GM12878 (cell line): ENCODE measurements at regions not wholly inside any gene's neighbourhood (a gene's known extent, or its start where the extent isn't known, plus 50 kb on each side); places are given as distances from the start of the nearest gene placed in this dataset.

ENCODE experiments used
- HDAC6 ChIP-seq: fragments of 200-600 bp; sonication (generic); IDR thresholded peaks from one replicate; pipeline ENCODE4 v1.8.0; 2017; ENCODE audit warnings: antibody characterized with exemption; ENCODE audit not compliant: unreplicated experiment
- MXI1 ChIP-seq: fragments of 150-350 bp; IDR thresholded peaks from 2 replicates; pipeline ENCODE4 v1.6.1; 2011; ENCODE audit warnings: low read depth, mild to moderate bottlenecking, inconsistent platforms, low read length, improper control_type of control experiment
- POLR2A ChIP-seq: IDR thresholded peaks from 2 replicates; pipeline ENCODE4 v1.6.1; 2011; ENCODE audit warnings: low read depth, mild to moderate bottlenecking, low read length

DNA sequence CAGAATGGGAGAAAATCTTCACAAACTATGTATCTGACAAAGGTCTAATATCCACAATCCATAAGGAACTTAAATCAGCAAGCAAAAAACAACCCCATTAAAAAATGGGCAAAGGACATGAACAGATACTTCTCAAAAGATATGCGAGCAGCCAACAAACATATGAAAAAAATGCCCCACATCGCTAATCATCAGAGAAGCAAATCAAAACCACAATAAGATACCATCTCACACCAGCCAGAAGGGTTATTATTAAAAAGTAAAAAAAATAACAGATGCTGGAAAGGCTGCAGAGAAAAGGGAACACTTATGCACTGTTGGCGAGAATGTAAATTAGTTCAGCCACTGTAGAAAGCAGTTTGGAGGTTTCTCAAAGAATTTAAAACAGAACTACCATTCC, 80.2 kb upstream of the ATP11B start:
- TF ChIP-seq MXI1 = no peak
- TF ChIP-seq POLR2A = no peak
- no peak for TF ChIP-seq HDAC6
